ENCODE measurements at regions not wholly inside any gene's neighbourhood (a gene's known extent, or its start where the extent isn't known, plus 50 kb on each side); places are given as distances from the start of the nearest gene placed in this dataset.

GRCh38 chr10:56934515-56934914 lies 573.5 kb upstream of the ZWINT start:
- no peak for DNase-seq

- DNase-seq = no peak
Observed at GRCh38 chr10:56928714-56929113, 567.7 kb upstream of the ZWINT start.

GRCh38 chr10:56927701-56928100 lies 566.6 kb upstream of the ZWINT start:
- DNase-seq = no peak

- DNase-seq = no peak
Observed at GRCh38 chr10:56920601-56921261, 559.7 kb upstream of the ZWINT start.

GRCh38 chr10:56912043-56912442 lies 551.0 kb upstream of the ZWINT start:
- DNase-seq = no peak

- DNase-seq = no peak
Observed at GRCh38 chr10:56905051-56905450, 544.0 kb upstream of the ZWINT start.

- no peak for DNase-seq
Observed at GRCh38 chr10:56902554-56902953, 541.5 kb upstream of the ZWINT start.

DNA sequence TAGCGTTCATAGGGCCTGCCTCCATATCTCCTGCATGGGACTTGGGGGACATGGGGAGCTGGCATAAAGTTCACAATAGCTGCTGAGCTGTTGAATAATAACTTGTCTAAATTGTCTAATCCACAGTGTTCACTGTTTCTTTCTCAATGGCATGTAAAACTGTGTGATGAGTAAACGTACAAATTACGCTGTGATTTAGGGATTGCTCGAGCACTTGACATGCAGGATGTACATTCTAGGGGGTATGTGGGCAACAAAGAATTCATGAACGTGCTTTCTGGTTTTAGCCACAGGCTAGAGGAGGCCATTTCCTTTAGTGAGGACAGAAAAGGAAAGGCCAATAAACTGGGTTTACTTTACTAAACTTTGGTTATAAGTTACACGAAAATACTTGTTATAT lies 534.2 kb upstream of the ZWINT start:
- DNase-seq = no peak

DNA sequence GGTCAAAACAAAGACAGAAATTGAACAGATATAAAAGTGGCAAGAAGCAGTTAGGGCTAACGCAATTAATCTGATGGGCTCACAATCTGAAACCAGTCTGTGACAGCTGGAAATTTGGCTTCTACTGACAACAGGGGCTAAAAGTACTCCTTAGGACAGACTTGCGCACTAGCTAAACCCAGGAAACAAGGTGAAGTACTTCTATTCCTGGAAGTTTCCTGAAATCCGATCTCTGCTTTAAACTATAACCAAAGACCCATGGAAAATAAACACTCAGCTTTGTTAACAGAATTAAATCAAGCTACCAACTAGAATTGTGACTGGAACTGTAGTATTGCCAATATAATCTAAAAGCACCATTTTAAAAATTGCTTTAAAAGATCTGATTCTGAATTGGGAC lies 520.2 kb upstream of the ZWINT start:
- DNase-seq = no peak

GRCh38 chr10:56880606-56881005 lies 519.5 kb upstream of the ZWINT start:
- DNase-seq = no peak

DNA sequence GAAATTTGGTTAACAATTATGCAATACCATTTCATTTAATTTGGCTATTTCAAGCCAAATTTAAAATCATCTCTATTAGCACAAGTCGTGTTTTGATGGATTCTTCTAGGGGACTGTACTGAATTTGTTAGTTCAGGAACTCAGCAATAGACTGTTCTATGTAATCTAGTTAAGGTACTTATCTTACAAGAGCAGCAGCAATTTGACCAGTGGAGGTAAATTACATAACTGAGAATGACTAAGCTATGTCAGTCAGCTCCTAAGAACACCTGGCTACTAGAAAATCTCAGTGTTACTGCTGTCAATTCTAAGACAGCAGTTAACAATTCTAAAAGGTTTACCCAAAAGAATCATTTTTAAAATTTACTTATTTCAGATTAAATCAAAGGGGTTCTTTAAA lies 513.9 kb upstream of the ZWINT start:
- DNase-seq = no peak

- no peak for DNase-seq
Observed at GRCh38 chr10:56871160-56871668, 510.2 kb upstream of the ZWINT start.

DNA sequence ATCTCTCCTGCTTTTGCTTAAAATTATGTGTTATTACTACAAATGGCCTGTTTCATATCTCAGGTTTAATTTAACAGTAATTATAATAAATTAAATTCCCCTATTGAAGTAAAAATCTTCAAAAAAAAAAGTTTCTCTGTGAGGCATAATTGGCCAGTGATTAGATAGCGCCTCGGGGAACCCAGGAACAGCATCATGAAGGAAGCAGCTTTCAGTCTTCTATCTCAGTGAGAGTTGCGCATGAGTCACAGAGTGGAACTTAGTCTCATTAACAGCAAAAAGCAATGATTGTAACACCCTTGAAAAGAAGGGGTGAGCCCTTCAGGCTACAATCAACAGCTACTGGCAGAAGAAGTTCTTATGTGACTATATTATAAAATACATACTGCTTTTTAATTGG lies 506.2 kb upstream of the ZWINT start:
- no peak for DNase-seq

- no peak for DNase-seq
Observed at GRCh38 chr10:56856569-56856968, 495.5 kb upstream of the ZWINT start.

- no peak for DNase-seq
Observed at GRCh38 chr10:56844978-56845529, 484.0 kb upstream of the ZWINT start.

DNA sequence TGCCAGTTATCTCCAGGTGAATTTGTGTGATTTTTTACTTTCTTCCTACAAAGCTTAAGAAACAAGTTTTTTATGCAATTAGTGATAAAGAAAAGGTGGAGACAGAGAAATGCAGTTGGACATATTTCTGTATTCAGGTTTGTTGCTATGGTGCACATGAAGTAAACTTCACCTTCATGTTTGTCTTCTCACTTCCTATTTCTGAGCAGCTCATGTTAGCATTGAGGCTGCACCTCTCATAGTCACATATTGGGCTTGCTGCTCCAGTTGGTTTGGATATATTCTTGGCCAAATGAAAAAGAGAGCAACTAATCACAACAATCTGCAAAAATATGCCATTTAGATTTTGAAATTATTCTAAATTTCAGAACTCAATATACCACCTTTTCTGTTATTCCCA lies 475.6 kb upstream of the ZWINT start:
- no peak for DNase-seq

GRCh38 chr10:56831681-56832080 lies 470.6 kb upstream of the ZWINT start:
- no peak for DNase-seq

- DNase-seq = no peak
Observed at GRCh38 chr10:56823849-56824248, 462.8 kb upstream of the ZWINT start.

GRCh38 chr10:56805022-56805421 lies 444.0 kb upstream of the ZWINT start:
- no peak for DNase-seq

- DNase-seq = no peak
Observed at GRCh38 chr10:56785292-56785691, 424.2 kb upstream of the ZWINT start.

DNA sequence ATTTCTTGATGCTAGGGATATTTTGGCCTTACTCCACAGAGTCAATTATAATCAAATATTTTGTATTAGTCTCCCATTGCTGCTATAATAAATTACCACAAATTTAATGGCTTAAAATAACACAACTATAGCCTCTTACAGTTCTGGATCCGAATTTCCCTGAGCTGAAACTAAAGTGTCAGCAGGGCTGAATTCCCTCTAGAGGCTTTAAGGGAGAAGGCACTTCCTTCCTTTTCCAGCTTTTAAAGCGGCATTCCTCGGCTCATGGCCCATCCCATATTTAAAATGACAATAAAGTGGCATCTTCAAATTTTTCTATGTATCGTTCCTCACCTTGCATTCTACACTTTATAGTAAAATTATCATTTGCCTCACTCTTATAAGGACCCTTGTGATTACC lies 421.4 kb upstream of the ZWINT start:
- no peak for DNase-seq

DNA sequence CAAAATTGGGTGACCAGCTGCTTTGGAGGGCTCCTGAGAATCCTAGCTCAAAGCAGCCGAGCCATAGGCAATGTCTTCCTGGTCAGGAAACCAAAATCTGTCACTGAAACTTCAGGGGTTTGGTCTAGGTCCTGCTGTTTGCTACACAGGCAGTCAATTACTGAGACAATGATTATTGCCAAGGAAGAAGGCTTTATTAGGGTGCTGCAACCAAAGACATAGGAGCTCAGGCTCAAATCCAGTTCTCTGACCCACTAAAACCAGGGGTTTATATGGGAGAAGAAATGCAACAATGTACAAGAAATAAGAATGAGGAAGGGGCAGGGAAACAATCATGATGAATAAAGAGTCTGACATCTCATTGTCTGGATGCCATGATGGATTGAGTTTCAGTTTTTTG lies 410.3 kb upstream of the ZWINT start:
- no peak for DNase-seq

- DNase-seq = no peak
Observed at GRCh38 chr10:56763090-56763489, 402.0 kb upstream of the ZWINT start.

GRCh38 chr10:56745490-56745889 lies 384.4 kb upstream of the ZWINT start:
- DNase-seq = no peak

DNA sequence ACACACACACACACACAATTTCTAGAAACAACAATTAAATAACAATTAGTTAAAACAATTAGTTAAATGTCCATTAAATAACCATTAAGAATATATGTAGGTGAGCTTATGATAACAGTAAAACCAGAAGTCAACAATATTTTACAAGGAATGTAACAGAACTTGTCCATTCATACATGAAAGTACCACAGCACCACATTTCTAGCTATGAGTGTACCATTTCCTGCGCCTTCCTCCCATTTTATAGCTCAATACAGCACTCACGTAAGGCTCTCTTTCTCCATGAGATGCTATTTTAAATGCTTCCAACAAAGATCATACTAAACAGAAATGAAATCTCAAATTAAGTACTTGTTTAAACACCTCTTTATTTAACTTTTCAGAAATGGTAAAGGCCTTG lies 367.3 kb upstream of the ZWINT start:
- DNase-seq = no peak
